GM18951 (cell line): ENCODE measurements at regions not wholly inside any gene's neighbourhood (a gene's known extent, or its start where the extent isn't known, plus 50 kb on each side); places are given as distances from the start of the nearest gene placed in this dataset.

ENCODE experiments used
- POLR2A ChIP-seq: IDR thresholded peaks from 4 replicates; pipeline ENCODE4 v1.6.1; 2011; ENCODE audit warnings: mild to moderate bottlenecking; ENCODE audit not compliant: insufficient read length, insufficient read depth; ENCODE audit errors: extremely low read depth
- in situ Hi-C: fragments of 300-500 bp; cut with MboI; formaldehyde crosslinking; loops from one replicate; pipeline ENCODE4 v1.12.0; 2022; ENCODE audit warnings: low sequenced_read_pairs, mixed read lengths, inconsistent platforms; ENCODE audit not compliant: unreplicated experiment

DNA sequence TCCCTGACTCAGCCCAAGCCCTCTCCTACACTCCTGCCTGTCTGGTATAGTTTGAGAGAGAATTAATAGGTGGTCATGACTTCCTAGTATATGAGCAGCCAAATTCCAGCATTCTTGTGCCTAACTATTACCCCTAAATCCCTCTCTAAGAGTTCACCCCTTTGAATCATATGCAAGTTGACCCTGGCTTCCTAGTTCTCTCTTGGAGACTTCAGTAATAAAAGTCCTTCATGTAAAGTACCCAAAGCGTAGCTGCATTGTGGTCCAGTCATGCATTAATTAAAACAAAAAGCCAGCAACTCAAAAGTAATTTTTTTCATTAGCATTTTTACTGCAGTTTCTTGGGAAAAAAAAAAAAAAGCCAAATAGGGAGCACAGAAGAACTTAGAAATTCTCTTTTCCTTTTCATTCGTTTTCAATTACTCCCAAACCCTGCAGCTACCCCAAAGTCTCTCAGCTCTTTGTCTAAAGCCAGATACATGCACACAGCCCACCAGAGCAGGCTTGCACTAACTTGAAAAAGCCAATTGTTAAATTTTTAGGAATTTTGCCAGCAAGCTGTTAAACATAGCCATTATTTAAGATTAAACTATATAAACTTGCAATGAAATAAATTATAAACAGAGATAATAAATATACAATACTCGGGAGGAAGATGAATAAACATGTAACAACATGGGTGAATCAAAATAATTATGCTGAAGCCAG, 50.1 kb upstream of the STT3B start:
- TF ChIP-seq POLR2A: no peak
- in situ Hi-C loops: no loop called here
